Suprapubic skin (tissue), 3 donors: ENCODE measurements at regions not wholly inside any gene's neighbourhood (a gene's known extent, or its start where the extent isn't known, plus 50 kb on each side); places are given as distances from the start of the nearest gene placed in this dataset.
"Not testable (repeated sequence)": the region's sequence is repeated elsewhere in the genome, so short reads cannot be mapped to it uniquely, and the experiment has no call there.

ENCODE experiments used
- EP300 ChIP-seq: sonication (generic); formaldehyde crosslinking; IDR thresholded peaks from one replicate; pipeline ENCODE4 v1.6.1; 2017; ENCODE audit warnings: antibody characterized with exemption
- POLR2A ChIP-seq, 2 donors: fragments of 450-650 bp; IDR thresholded peaks; one replicate each; pipeline ENCODE4 v1.6.1; 2017; ENCODE audit warnings: antibody characterized with exemption in 2 of 2, mild to moderate bottlenecking in 2 of 2, moderate library complexity in 2 of 2
- TF ChIP-seq, protein P1 (sequence below), 2 donors: fragments of 200-600 bp in 1 of 2; fragments of 450-650 bp in 1 of 2; sonication (generic) in 1 of 2; IDR thresholded peaks; one replicate each; pipeline ENCODE4 v1.5.1; 2016 to 2019; ENCODE audit warnings: antibody characterized with exemption in 2 of 2, mild to moderate bottlenecking in 1 of 2, moderate library complexity in 1 of 2

DNA sequence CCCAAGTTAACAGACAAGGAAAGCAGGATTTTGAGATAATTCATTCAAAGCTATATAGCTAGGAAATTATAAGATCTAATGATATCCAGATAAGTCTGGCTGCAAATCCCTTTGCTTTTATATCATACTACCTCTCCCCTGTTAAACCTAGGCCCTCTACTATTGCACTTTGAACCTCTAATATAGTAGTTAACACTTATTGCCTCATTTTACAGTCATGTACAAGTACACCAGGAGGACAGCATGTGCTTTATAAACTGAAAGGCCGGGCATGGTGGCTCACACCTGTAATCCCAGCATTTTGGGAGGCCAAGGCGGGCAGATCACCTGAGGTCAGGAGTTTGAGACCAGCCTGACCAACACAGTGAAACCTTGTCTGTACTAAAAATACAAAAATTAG is 234.4 kb upstream of the EDNRA start:
- TF ChIP-seq, protein P1, sequence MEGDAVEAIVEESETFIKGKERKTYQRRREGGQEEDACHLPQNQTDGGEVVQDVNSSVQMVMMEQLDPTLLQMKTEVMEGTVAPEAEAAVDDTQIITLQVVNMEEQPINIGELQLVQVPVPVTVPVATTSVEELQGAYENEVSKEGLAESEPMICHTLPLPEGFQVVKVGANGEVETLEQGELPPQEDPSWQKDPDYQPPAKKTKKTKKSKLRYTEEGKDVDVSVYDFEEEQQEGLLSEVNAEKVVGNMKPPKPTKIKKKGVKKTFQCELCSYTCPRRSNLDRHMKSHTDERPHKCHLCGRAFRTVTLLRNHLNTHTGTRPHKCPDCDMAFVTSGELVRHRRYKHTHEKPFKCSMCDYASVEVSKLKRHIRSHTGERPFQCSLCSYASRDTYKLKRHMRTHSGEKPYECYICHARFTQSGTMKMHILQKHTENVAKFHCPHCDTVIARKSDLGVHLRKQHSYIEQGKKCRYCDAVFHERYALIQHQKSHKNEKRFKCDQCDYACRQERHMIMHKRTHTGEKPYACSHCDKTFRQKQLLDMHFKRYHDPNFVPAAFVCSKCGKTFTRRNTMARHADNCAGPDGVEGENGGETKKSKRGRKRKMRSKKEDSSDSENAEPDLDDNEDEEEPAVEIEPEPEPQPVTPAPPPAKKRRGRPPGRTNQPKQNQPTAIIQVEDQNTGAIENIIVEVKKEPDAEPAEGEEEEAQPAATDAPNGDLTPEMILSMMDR (IDR thresholded peaks at IDR 0.05): not testable (repeated sequence)
- not testable (repeated sequence) for TF ChIP-seq POLR2A (IDR thresholded peaks at IDR 0.05); EP300
